Osteoblast (primary cell): ENCODE measurements at regions not wholly inside any gene's neighbourhood (a gene's known extent, or its start where the extent isn't known, plus 50 kb on each side); places are given as distances from the start of the nearest gene placed in this dataset.
"Not testable (repeated sequence)": the region's sequence is repeated elsewhere in the genome, so short reads cannot be mapped to it uniquely, and the experiment has no call there.

Experiments used
- DNase-seq: peaks from one replicate; pipeline ENCODE4 v3.0.0; 2011; ENCODE audit warnings: low spot score, mixed read lengths; ENCODE audit not compliant: insufficient read length; ENCODE audit errors: missing footprints
- H2AFZ ChIP-seq: 2 replicates; pipeline ENCODE4 v1.6.0; 2011; ENCODE audit warnings: mild to moderate bottlenecking, low read length
- H3K27ac ChIP-seq: 2 replicates; pipeline ENCODE4 v1.5.1; 2011; ENCODE audit warnings: mild to moderate bottlenecking, low read depth, low read length, moderate library complexity
- H3K27me3 ChIP-seq: 2 replicates; pipeline ENCODE4 v1.6.0; 2012; ENCODE audit warnings: mild to moderate bottlenecking, control low read depth, inconsistent platforms, low read length, moderate library complexity; ENCODE audit not compliant: insufficient read depth
- H3K36me3 ChIP-seq: 2 replicates; pipeline ENCODE4 v1.5.1; 2011; ENCODE audit warnings: mild to moderate bottlenecking, low read length, control low read depth, moderate library complexity; ENCODE audit not compliant: insufficient read depth
- H3K4me1 ChIP-seq: 2 replicates; pipeline ENCODE4 v1.5.1; 2011; ENCODE audit warnings: mild to moderate bottlenecking, low read length, control low read depth, moderate library complexity; ENCODE audit not compliant: insufficient read depth
- H3K4me2 ChIP-seq: 2 replicates; pipeline ENCODE4 v1.6.0; 2011; ENCODE audit warnings: mild to moderate bottlenecking, low read length; ENCODE audit not compliant: insufficient read depth
- H3K4me3 ChIP-seq: fragments of 200-600 bp; sonication (generic); 3 replicates; pipeline ENCODE4 v1.5.1; 2012; ENCODE audit warnings: mild to moderate bottlenecking, low read length, inconsistent platforms; ENCODE audit not compliant: insufficient read depth
- H3K79me2 ChIP-seq: 2 replicates; pipeline ENCODE4 v1.6.0; 2012; ENCODE audit warnings: mild to moderate bottlenecking, low read length, control low read depth, inconsistent platforms; ENCODE audit not compliant: insufficient read depth
- H3K9me3 ChIP-seq: 2 replicates; pipeline ENCODE4 v1.5.1; 2011; ENCODE audit warnings: low read depth, low read length, control low read depth
- H4K20me1 ChIP-seq: 2 replicates; pipeline ENCODE4 v1.6.0; 2012; ENCODE audit warnings: mild to moderate bottlenecking, low read length, control low read depth; ENCODE audit not compliant: insufficient read depth
- CTCF ChIP-seq: IDR thresholded peaks from 2 replicates; pipeline ENCODE4 v1.5.1; 2011; ENCODE audit warnings: mild to moderate bottlenecking, low read depth, low read length, moderate library complexity; ENCODE audit errors: extremely low read depth

DNA sequence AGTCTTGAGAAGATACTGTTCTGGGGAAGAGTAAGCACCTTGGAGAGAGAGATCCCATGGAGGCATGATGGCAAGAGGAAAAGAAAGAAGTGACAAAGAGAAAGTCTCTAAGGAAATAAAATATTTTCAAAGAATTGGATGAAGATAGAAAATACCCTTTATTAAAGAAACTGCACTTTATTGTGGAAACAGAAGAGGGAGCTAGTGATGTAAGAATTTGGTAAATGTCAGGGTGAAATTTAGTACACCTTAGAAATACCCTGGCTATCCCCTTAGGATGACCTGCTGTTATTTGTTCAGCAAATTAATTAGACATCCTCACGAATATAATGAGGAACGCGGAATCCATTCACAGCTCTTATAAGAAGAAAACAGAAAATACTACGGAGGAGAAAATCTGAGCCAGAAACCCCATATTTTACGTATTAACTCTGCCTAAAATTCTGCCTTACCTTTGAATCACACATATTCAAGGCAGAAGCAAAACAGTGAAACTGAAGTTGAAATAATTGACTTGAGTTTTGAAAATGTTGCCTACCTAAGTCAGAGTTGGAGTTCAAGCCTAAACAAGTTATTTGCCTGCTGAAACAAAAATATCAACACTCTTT is 90.7 kb downstream of the TFPI2 start:
- H4K20me1 ChIP-seq = no peaks in the 10 kb centered on the region
- H3K9me3 ChIP-seq = no peaks in the 10 kb centered on the region
- TF ChIP-seq CTCF = peak; percentile 62
- H3K4me1 ChIP-seq = no peaks in the 10 kb centered on the region
- no peaks in the 10 kb centered on the region for H3K27me3 ChIP-seq
- no peak overlapping the region for H2AFZ ChIP-seq
- H3K27ac ChIP-seq = no peak overlapping the region
- no peaks in the 10 kb centered on the region for H3K36me3 ChIP-seq
- no peaks in the 10 kb centered on the region for H3K79me2 ChIP-seq
- H3K4me2 ChIP-seq = no peak overlapping the region
- DNase-seq = no peak
- no peak overlapping the region for H3K4me3 ChIP-seq

GRCh38 chr7:93793084-93793697 is 97.4 kb downstream of the TFPI2 start:
- H2AFZ ChIP-seq, H3K79me2 ChIP-seq, H3K36me3 ChIP-seq, H3K4me2 ChIP-seq, H3K4me1 ChIP-seq, H3K27me3 ChIP-seq, H3K9me3 ChIP-seq, H3K4me3 ChIP-seq, H3K27ac ChIP-seq, DNase-seq, H4K20me1 ChIP-seq: not testable (repeated sequence)

- H3K27ac ChIP-seq = no peak overlapping the region
- peaks cover 12% of the 10 kb centered on the region for H3K27me3 ChIP-seq
- H3K9me3 ChIP-seq = no peaks in the 10 kb centered on the region
- H3K4me3 ChIP-seq = no peak overlapping the region
- no peak overlapping the region for H2AFZ ChIP-seq
- no peak overlapping the region for H3K4me2 ChIP-seq
- no peaks in the 10 kb centered on the region for H4K20me1 ChIP-seq
- no peaks in the 10 kb centered on the region for H3K79me2 ChIP-seq
- no peak for TF ChIP-seq CTCF
- DNase-seq = no peak
- H3K36me3 ChIP-seq = no peaks in the 10 kb centered on the region
- H3K4me1 ChIP-seq = no peaks in the 10 kb centered on the region
Measured at GRCh38 chr7:93779115-93779514, 111.4 kb downstream of the TFPI2 start.

- no peak overlapping the region for H3K4me3 ChIP-seq
Measured at GRCh38 chr7:93778384-93778783, 112.2 kb downstream of the TFPI2 start.

More at GRCh38 chr7:93778384-93778783, 112.2 kb downstream of the TFPI2 start:
- no peak for TF ChIP-seq CTCF
- Histone ChIP-seq H3K9me3 (no peaks in the 10 kb centered on the region), H3K4me2 (no peak overlapping the region), H3K27ac (no peak overlapping the region), H2AFZ (no peak overlapping the region), H3K79me2 (no peaks in the 10 kb centered on the region), H3K4me1 (no peaks in the 10 kb centered on the region), H4K20me1 (no peaks in the 10 kb centered on the region), H3K36me3 (no peaks in the 10 kb centered on the region), H3K27me3 (peaks cover 12% of the 10 kb centered on the region)
- no peak for DNase-seq
